ENCODE measurements at regions not wholly inside any gene's neighbourhood (a gene's known extent, or its start where the extent isn't known, plus 50 kb on each side); places are given as distances from the start of the nearest gene placed in this dataset.
A peak's percentile ranks its signal among the peaks of the same experiment; 100 is the strongest.

DNA sequence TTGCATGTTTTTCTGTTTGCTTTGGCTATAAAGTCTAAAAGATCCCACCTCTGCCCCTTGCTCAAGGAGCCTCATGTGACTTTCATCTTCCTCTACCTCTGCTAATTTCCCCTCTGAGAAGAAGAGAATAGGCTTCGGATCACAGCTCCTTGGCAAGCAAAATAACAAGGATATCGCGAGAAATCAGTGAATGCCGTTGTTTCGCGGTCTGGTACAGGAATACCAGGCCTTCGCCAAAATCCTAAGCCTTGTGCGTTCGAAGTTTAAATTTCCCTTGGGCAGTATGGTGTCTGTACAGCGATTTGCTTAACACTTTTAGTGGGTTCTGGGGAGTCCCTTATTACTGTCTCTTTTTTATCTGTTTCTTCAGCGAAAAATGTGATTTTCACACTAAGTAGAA, 142.3 kb downstream of the IRF8 start:
- no peak for DNase-seq (ENCODE audit: low read depth)

DNA sequence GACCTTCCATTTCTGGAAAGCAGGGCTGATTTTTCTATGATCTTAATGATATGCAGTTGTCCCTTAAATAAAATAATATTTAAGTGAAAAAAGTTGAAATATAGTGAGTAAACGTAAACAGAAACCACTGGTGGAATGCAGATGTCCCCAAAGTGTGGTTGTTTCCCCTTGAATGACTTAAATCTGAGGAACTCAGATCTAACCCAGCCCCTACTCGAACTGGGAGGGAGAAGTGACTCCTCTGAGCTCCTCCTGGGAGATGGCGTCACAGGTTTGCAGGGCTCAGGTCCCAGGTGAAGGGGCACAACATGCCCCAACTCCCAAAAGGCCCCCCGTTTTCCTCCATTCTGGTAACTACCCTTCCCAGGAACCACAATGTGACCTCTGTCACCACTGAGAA, 142.8 kb downstream of the IRF8 start:
- no peak for DNase-seq (ENCODE audit: low read depth)

DNA sequence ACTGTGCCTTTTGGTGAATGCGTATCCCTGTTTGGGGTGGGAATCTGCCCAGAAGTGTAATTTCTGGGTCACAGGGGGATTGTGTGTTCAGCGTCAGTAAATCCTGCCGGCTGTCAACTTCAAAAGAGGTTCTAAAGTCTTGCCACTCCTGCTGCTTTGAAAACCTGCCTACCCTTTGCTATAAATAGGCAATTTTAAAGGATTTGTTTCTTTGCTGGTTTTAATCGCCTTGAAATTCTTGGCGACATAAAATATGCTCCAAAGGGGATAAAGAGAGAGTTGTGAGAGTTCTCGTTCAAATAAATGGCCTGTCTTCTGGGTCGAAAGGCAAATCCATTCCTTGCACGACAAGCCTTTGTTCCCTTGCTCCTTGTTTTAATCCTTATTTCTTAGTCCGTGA, 143.4 kb downstream of the IRF8 start:
- no peak for DNase-seq (ENCODE audit: low read depth)

DNA sequence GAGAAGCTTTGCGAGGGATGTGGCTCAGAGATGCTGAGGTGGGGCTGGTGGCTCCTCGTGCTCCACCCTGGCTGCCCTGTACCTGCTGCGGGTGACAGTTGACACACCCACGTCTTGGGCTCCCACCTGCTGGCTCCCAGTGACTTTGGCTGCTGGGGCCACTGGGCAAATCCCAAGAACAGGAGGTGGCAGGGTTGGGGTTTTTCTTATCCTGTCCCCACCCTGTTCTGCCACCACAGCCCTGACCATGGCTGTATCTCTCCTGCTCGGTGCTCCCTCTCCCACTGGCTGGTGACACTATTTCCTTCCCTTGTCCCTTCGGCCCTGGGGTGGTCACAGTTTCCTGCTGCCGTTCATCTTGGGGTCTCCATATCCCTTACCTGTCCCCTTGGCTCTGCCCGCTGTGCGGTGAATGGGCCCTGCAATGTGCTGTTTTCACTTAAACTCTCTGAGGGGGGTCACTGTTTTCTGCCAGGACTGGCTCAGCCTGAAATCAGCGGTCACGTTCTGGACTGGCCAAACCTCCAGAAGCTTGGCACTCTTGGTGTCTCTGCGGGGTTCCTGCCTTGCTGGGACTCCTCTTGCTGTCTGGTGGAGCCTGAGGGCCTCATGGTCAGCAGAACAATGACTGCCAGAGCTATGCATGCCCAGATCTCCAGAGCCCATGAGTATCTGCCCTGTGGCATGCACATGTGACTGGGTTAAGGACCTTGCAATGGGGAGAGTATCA, 144.2 kb downstream of the IRF8 start:
- DNase-seq (ENCODE audit: low read depth) = no peak

DNA sequence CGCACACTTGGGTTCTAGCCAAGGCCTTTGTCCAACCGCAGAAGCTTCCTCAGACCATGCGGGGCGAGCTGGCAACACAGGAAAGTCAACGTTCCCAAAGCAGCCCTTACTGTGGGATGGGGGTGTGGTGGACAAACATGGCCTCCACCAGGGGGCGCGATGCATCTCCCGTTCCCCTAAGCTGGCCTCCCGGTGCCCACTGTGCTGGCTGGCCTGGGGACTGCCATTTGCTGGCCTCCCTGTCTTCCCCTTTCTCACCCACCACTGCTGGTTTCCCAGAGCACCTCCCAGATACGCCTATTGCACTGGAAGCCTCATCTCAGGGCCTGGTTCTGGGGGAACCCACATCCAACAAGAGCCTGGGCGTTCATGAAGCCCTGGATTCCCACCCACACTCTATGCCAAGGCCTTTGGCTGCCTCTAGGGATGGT, 145.3 kb downstream of the IRF8 start:
- no peak for DNase-seq (ENCODE audit: low read depth)

DNA sequence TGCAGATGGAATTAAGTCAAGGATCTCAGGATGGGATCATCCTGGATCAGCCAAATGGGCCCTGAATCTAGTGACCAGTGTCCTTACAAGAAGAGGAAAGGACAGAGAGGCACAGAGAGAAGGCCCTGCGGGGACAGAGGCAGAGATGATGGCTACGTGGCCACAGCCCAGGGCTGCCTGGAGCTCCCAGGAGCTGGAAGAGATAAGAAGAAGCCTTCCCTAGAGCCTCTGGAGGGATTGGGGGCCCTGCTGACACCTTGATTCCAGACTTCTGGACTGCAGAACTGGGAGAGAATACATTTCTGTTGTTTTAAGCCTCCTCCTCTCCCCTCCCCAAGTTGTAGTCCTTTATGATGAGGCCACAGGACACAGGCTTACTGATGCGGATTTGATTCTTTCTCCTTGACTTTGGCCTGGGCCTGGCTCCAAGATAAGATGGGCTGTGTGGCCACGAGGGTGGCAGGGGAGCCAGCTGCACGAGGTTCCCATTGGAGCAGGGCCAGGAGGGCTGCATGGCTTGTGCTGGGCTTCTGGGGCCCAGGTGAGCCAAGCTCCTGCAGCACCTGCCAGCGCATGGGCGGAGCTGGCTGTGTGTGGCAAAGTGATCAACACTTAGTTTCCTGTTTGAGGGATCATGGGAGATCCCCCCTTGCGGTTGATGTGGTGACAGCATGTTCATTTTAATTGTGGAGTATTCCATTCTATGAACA, 146.1 kb downstream of the IRF8 start:
- DNase-seq (ENCODE audit: low read depth) = peak; percentile 4

DNA sequence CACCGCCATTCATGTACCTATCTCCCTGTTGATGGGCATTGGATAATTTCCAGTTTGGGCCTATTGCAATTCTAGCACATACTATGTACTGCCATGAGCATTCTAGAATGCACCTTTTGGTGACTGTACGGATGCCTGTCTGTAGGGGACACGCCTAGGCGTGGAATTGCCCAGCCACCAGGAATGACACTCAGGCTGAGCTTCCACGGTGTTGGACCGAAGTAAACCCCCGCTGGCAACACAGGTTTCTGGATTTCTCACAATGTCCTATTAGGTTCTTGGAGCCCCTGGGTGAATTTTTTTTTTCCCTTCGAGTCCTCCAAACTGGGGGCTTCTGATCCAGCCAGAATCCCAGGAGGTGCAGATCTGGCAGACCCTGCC, 146.6 kb downstream of the IRF8 start:
- no peak for DNase-seq (ENCODE audit: low read depth)

DNA sequence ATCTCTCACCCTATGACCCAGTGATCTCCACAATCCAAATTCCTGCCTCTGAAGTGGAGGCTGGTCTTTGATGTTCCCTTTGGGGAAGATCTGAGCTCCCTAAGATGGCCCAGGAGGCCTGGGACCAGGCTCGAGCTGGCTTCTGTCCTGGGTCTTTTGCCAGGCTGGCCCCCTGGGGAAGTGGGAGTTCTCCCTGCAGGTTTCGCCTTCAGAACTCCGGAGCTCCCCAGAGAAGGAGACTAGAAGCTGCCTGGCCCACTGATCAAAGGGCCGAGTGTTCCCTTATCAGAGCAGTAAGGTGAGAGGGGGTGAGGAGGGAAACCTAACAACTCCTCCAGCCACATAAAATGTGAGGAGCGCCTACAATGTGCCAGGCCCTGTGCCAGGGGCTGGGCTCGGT, 147.1 kb downstream of the IRF8 start:
- no peak for DNase-seq (ENCODE audit: low read depth)

DNA sequence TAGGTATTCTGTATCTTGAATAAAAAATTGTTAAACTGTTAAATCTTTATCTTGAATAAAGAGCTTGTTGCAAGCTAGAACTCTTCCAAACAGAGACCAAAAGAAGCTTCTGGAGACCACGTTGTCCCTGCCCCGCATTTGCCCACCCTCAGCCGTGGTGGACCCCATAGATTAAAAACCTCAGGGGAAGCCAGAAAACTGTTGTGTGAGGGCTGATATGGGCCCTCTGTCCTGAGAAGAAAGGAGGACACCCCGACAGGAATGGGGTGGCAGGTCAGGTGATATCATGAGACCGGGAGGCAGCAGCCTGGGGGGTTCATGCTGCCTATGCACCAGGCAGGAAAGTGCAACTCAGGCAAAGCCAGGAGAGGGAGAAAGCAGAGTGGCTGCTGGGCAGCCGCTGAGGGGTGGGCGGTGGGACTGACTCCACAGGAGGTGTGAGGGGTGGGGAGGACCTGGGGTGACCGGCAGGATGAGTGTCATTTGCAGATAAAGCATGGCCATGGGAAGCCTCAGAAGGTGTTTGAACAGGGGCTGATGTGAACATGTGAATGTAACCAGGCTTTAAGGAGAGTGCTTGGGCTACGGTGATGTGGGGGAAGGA, 147.8 kb downstream of the IRF8 start:
- DNase-seq (ENCODE audit: low read depth) = no peak

DNA sequence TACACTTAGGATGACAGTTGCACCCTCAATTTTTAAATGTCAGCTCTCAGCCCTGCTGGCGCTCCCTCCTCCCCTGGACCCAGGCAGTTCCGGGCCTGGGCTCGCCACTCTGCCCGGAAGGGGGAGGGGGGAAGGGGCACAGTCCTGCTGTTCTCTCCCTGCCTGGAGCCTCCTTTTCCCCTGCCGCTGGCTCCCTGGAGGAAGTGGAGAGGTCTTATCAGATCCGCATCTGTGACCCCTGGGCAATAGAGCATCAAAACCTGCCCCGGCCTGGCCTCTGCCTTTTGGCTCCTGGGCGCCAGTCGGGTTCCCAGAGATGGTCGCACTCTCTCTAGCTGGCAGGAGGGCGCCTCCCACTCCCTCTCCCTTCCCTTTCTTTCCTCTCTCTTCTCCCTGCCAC, 149.3 kb downstream of the IRF8 start:
- no peak for DNase-seq (ENCODE audit: low read depth)

DNA sequence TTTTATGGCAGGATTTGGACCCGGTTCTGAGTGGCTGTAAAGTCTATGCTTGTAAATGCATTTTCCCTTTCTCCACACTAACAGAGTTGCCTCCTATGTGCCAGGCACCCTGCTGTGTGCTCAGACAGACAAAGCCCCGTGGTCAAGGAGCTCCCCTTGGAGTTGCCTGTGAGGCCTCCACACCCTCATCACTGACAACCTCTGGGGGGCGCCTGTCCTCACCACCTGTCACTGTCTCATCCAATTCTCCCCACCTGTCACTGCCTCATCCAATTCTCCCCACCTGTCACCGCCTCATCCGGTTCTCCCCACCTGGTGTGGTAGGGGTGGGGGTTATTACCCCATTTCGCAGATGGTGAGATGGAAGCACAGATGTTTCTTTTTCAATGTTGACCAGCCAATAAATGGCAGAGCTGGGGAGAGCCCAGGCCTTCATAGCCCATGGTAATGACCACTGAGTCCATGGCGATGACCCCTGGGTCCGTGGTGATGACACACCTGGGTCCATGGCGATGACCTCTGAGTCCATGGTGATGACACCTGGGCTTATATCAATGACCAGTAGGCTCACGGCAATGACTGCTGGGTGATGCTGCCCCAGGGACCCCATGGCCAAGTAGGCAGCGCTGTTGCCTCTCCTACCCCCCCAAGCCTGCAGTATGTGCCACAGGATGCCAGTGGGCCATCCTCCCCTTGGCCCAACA, 150.1 kb downstream of the IRF8 start:
- no peak for DNase-seq (ENCODE audit: low read depth)

DNA sequence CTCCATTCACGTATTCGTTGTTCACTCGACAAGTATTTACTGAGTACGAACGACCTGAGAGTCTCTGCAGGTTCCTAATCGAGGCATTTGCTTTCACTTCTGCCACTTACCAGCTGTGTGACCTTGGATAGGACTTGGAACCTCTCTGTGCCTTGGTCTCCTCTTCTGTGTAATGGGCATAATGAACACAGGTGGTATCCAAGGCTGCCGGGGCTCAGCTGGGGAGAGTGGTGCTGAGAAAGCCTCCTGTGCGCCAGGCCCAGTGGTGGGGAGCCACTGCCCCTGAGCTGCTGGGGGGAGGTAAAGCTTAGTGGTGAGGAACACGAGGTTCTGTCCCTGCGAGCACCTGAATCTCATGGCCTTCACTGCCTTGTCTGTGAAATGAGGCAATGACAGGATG, 150.7 kb downstream of the IRF8 start:
- no peak for DNase-seq (ENCODE audit: low read depth)

DNA sequence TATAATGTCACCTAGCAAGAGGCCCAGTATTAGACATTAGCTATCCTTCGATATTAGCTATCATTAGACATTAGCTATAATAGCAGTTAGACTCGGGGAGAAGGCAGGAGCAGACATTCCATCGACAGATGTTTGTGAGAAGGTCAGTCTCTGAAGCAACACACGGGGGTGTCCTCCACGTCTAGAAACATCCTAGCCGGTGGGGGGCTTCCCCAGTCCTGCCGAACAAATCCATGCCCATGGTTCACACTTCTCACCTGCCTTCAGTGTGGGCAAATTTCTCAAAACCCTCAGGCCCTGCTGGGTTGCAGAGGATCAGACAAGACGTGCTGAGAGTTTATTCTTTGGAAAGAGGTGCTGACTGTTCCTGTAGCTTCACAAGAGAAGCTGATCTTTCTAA, 151.1 kb downstream of the IRF8 start:
- DNase-seq (ENCODE audit: low read depth) = no peak

DNA sequence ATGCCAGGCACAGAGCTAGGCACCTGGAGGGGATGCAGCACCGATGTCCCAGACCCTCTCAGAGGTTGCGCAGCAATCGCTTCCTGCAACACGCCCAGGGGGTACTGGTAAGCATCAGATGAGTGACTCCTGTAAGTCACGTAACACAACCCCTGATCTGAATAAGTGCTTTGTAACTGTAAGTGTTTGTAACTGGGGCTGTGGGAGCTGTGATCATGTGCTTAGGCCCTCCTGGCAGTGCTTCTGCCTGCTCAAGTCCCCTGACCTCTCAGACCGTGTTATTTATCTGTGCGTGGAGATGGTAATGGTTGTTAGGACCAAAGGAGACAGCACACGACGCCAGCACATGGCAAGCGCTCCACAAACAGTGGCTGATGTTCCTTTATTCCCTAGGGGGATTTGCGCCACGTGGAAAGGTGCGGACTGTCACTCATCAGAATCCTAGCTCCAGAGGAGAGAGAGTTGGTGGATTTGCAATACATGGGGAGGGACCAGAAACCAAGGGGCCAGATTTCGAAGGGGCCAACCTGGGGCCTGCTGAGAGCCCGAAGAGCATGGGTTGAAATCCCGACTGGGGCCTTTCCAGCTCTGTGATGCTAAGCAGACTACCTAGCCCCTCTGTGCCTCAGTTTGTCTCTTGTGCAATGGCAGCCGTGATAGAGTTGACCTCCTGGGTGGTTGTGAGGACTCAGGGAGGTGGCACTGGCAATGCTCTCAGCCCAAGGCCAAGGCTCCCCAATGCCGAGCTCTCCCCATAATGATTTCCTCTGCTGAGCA, 151.8 kb downstream of the IRF8 start:
- no peak for DNase-seq (ENCODE audit: low read depth)

DNA sequence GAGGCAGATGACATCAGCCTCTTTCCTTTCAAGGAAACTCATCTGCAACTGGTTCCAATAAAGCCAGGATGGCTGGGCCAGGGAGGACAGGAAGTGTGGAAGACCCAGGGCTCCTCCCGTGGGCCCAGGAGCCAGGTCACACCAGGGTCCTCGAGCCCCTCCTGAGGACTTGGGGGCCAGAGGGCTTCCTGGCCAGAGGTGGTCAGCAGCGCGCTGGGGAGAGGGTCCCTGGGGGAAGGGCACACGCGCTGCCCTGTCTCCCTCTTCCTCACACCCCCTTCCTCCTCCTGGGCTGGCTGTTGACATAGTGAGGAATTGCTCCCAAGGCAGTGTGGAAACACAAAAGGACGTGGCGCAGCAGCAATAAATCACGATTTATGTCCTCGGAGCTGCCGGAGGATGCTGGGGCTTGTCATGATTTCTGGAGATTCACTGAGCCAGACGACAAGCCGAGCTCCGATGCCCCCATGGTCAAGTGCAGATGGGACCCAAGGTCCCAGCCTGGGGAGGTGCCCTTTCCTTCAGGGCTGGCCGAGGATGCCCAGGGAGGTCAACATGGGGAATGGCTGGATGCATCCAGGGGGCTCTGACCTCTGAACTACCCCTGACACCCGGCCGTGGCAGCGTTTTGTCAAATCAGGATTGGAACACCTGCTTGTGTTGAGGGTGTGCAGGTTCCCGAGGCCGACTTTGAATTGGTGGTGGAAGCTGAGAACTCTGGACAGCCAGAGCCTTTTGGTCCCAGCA, 152.6 kb downstream of the IRF8 start:
- no peak for DNase-seq (ENCODE audit: low read depth)

DNA sequence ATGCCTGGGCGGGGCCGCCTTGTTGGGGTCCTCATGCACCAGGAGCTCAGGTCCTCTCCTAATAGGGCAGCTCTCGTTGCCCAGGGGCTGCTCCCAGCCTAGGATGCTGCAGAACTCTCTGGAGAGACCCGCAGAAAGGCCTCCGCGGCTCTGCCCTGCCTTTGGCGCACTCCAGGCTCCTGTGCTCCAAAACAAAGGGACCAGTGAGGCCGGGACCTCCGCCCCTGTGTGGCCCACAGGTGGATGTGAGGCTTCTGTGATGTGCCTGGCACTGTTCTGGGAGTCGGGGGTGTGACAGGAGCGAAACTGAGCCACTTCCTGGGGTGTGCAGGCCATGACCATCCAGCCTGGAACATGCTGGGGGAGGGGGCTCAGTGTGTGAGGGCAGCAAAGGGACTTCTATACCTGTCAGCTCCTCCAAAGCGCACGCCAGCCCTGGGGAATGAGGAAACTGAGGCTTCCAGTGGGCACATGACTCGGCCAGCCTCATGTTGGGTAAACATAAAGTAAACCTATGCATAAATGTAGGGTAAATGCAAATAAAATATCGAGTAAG, 153.2 kb downstream of the IRF8 start:
- no peak for DNase-seq (ENCODE audit: low read depth)

DNA sequence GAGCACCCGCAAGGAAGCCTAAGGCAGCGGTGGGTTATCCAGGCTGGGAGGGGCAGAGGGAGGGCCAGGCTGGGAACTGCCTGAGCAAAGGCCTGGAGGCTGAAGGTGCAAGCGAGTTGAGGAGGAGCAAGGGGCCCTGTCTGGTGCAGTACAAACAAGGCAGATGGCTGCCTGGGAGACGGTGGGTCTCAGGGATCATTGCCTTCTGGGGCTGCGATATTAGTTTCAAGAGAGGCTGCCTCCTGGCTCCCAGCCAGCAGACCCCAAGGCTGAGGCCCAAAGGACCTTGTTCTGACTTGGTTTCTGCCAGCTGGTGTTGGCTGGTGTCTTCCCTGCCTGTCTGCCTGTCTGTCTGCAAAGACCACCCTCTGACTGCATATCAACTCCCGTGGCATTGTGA, 154.0 kb downstream of the IRF8 start:
- no peak for DNase-seq (ENCODE audit: low read depth)

DNA sequence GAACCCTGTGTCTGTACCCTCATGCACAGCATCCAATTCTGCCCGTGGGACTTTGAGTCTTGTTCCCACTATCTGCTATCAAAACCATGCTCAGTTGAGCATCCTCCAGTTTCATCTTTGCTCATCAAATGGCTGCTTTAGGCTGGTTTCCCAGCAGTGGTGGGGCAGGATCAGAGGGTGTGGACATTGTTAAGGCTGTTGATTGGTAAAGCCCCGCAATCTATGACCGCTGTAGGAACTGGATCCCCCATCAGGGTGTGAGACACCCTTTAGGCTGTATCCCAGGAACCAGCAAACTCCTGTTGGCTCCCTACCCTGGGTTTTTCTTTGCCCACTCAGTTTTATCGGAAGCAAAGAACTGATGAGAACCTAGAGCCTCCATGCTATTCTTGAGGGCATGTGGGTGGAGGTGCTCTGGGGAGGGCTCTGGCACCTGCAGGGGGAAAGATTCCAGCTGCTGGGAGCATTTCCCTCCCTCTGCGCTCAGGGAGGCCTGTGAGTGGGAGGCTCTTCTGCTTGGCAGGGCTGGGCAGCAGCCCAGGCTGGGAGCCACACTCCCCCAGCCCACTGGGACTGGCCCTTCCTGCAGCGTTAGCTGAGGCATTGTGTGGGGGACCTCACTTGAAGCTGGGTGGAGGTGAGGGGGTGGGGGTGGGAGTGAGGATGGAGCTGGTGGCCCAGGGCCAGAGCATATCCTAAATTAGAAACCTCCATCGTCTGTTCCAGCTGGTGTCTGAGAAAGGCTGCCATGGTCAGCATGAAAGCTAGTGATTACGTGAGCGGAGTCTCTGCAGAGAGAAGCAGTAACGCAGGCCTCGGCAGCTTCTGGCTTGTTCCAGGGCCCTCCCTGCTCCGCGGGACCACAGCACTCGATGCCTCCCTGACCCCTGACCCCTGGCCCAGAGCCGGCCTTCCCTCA, 160.6 kb downstream of the IRF8 start:
- DNase-seq (ENCODE audit: low read depth) = no peak

DNA sequence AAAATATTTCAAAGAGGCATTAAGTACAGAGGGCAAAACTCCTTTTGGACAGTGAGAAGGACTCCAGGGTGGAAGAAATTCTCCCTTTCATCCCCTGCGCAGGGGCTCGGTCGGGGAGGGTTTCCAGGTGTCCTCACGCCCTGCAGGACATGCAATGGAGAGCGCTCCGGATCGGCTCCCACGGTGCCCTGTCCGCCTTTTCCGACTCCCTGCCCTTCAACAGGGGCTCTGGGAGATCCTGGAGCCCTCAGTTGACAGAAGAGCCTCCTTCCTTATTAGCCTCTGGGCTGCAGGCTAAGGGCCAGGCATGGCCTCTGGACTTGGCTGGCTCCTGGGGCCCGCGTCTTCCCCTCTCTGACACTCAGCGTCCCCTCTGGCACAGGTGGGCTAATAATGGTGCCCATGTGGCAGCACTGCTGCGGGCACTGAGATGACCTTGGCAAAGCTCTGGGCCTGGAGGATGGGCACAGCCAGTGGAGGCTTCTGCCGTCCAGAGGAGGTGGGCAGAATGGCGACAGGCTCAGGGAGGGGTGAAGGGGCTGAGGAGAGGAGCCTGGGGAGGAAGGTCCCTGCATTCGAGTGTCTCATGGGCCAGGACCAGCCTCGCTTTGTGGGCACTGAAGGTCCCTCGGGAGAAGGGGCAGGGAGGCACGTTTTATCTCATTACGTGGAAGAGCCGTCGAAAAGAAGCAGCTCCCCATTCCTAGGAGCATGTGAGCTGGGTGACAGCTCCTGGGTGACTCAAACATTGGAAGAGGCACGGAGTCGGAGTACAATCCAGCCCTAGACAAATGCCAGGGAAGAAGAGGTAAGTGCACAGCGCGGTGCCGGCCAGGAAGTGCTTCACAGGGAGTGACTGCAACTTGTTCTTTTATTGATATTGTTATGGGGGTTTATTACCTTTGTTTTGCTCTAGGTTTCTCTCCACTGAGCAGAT, 161.7 kb downstream of the IRF8 start:
- no peak for DNase-seq (ENCODE audit: low read depth)

Measured in activated T-helper 1 cell treated with Interleukin-2 at 50 U/mL for 16 hours (primary cell).